ENCODE measurements at regions not wholly inside any gene's neighbourhood (a gene's known extent, or its start where the extent isn't known, plus 50 kb on each side); places are given as distances from the start of the nearest gene placed in this dataset.
A peak's percentile ranks its signal among the peaks of the same experiment; 100 is the strongest.

DNA sequence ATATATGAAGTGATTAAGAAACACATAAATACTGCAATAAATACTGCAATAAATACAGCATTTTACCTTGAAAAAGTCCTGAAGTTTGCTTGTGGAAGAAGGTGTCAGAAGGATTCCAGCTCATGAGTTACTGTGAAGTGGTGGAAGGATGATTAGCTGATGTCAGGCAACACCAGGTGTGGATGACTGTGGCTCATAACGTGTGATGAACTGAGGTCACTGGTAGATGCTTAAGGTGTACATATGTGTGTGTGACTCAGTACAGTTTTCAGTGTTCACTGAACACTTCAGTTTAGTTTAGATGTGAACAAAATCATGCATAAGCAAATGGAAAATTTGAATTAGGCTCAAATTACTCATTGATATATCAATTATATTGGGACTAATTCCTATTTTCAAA, 1045.0 kb downstream of the NTRK3 start:
- Histone ChIP-seq H3K9me3 (ENCODE audit: low read length) (no peaks in the 10 kb centered on the region), H3K27me3 (ENCODE audit: insufficient read depth, low read length, poor library complexity, severe bottlenecking) (no peaks in the 10 kb centered on the region), H3K27ac (ENCODE audit: low read depth, low read length) (no peak overlapping the region), H3K4me3 (ENCODE audit: low read length) (no peak overlapping the region), H3K4me1 (ENCODE audit: insufficient read depth, low read length) (no peaks in the 10 kb centered on the region), H3K36me3 (ENCODE audit: insufficient read depth, low read length) (no peaks in the 10 kb centered on the region)
- no peaks in the 10 kb centered on the region for H3K4me1 Mint-ChIP-seq
- H3K27ac Mint-ChIP-seq = no peak overlapping the region
- H3K9me3 Mint-ChIP-seq = peaks cover 0 to 4% (median 0%) of the 10 kb centered on the region in 5 donors
- DNase-seq = no peak
- H3K36me3 Mint-ChIP-seq = no peaks in the 10 kb centered on the region
- ChIA-PET POLR2A (no interaction called here), CTCF (no interaction called here)
- H3K4me3 Mint-ChIP-seq = no peak overlapping the region
- no peaks in the 10 kb centered on the region for H3K27me3 Mint-ChIP-seq

DNA sequence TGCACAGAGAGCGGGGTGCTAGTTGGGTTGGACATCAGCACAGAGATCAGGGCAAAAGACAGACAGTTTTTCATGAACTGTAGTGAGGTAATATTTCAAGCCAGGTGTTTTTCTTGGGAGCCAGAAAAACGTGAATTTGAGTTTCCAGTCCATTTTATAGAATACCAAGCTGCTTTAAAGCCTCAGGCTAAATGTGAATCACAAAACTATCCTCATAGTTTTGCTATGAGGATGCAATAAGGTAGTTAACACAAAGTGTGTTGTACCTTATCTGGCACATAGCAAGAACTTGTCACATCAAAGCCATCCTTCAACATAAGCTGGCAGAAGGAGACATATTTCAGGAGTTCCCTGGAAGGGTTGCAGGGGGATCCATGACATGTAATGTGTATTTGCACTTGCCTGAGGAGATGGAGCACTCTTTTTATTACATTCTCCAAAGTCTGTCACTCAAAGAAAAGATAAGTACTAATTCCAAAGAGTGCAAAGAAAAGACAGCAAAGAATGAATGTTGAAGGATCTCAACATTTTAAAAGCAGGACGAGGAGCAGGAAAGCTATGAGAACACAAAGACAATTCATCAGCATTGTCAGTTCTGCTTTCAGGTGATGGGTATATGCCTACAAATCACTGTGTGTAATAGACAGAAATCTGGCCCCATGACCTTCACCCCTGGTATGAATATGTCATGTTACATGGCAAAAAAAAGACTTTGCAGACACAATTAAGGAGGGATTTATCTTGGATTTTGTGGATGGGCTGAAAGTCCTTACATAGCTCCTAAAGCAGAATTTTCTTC, 1046.4 kb downstream of the NTRK3 start:
- H3K27ac ChIP-seq (ENCODE audit: low read depth, low read length) = no peak overlapping the region
- H3K27me3 Mint-ChIP-seq = no peaks in the 10 kb centered on the region
- H3K27ac Mint-ChIP-seq = peak overlapping the region in 1 of 8 donors; percentile 2
- peaks cover 0 to 4% (median 0%) of the 10 kb centered on the region in 5 donors for H3K9me3 Mint-ChIP-seq
- H3K4me3 Mint-ChIP-seq = no peak overlapping the region
- no peaks in the 10 kb centered on the region for H3K36me3 ChIP-seq (ENCODE audit: insufficient read depth, low read length)
- CTCF ChIA-PET = no interaction called here
- no peaks in the 10 kb centered on the region for H3K9me3 ChIP-seq (ENCODE audit: low read length)
- no peak for DNase-seq
- no peaks in the 10 kb centered on the region for H3K4me1 Mint-ChIP-seq
- H3K27me3 ChIP-seq (ENCODE audit: insufficient read depth, low read length, poor library complexity, severe bottlenecking) = no peaks in the 10 kb centered on the region
- no peaks in the 10 kb centered on the region for H3K36me3 Mint-ChIP-seq
- no peaks in the 10 kb centered on the region for H3K4me1 ChIP-seq (ENCODE audit: insufficient read depth, low read length)
- POLR2A ChIA-PET = no interaction called here
- H3K4me3 ChIP-seq (ENCODE audit: low read length) = no peak overlapping the region

DNA sequence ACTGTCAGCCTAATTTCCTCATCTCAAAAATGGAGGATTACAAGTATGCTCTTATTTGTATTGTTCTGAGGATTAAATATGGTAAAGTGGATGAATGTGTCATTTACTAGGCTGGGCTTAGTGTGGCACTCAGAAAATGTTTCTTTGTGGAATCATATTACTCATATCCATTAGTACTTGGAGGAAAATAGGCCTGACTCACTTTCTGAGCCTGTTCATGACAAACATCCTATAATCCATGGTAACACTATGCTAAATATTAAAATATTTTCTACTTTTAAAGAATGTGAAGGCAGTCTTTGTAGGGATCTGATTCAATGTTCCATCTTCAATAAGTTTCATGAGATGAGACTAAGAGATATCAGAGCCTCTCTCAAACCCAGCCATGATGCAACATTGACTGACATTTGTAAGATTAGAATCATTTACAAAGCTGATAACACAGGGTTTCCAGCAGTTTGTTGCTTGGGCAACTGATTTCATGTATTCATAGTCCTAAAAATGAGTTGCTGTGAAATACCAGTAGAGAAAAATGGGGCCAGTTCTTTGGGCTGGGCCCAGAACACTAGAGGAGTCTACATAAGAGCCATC, 1048.5 kb downstream of the NTRK3 start:
- Histone ChIP-seq H3K4me3 (ENCODE audit: low read length) (no peak overlapping the region), H3K36me3 (ENCODE audit: insufficient read depth, low read length) (no peaks in the 10 kb centered on the region), H3K9me3 (ENCODE audit: low read length) (no peaks in the 10 kb centered on the region), H3K4me1 (ENCODE audit: insufficient read depth, low read length) (no peaks in the 10 kb centered on the region), H3K27ac (ENCODE audit: low read depth, low read length) (no peak overlapping the region), H3K27me3 (ENCODE audit: insufficient read depth, low read length, poor library complexity, severe bottlenecking) (no peaks in the 10 kb centered on the region)
- H3K4me1 Mint-ChIP-seq = no peaks in the 10 kb centered on the region
- H3K27ac Mint-ChIP-seq = no peak overlapping the region
- no peak overlapping the region for H3K4me3 Mint-ChIP-seq
- peaks cover 0 to 5% (median 0%) of the 10 kb centered on the region in 5 donors for H3K9me3 Mint-ChIP-seq
- no peak for DNase-seq
- POLR2A ChIA-PET = no interaction called here
- CTCF ChIA-PET = no interaction called here
- peaks cover 0 to 2% of the 10 kb centered on the region in 2 donors for H3K27me3 Mint-ChIP-seq
- H3K36me3 Mint-ChIP-seq = no peaks in the 10 kb centered on the region

DNA sequence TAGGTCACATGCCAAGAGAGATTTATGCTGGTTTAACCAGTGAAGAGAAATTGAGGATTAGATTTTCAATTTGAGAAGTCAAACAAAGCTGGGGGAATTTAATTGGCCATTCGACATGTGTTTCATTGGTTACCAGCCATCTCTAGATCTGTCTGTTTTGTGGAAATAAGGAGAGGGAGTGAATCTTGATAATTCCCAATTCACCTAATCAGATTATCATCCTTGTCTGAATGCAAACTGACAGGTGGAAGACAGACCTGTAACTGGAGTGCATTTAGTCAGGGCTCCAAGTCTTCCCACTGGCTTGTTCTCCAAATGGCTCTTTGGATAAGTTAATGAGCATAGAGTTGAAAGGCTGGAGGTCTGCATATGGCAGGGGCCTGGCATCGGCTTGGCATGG, 1049.3 kb downstream of the NTRK3 start:
- ChIA-PET POLR2A (no interaction called here), CTCF (no interaction called here)
- Mint-ChIP-seq H3K27ac (no peak overlapping the region), H3K36me3 (no peaks in the 10 kb centered on the region), H3K4me3 (no peak overlapping the region), H3K9me3 (peaks cover 0 to 5% (median 0%) of the 10 kb centered on the region in 5 donors), H3K4me1 (no peaks in the 10 kb centered on the region), H3K27me3 (peaks cover 0 to 2% of the 10 kb centered on the region in 2 donors)
- Histone ChIP-seq H3K36me3 (ENCODE audit: insufficient read depth, low read length) (no peaks in the 10 kb centered on the region), H3K4me3 (ENCODE audit: low read length) (no peak overlapping the region), H3K4me1 (ENCODE audit: insufficient read depth, low read length) (no peaks in the 10 kb centered on the region), H3K27me3 (ENCODE audit: insufficient read depth, low read length, poor library complexity, severe bottlenecking) (no peaks in the 10 kb centered on the region), H3K9me3 (ENCODE audit: low read length) (no peaks in the 10 kb centered on the region), H3K27ac (ENCODE audit: low read depth, low read length) (no peak overlapping the region)
- DNase-seq = no peak

DNA sequence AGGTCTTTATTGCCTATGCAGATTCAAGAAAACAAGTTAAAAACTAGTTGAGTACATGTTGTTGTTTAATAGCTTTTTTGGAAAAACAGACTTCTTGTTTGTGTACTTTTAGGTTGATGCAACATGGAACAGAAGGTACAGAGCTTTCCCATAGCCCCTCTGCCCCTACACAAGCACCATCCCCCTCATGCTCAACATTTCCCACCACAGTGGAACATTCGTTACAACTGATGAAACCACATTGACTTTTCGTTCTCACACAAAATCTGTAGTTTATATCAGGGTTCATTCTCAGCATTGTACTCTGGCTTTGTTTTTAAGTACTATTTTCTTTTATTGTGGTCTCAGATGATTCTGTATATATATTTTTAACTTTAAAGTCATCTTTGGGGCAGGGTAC, 1054.6 kb downstream of the NTRK3 start:
- Histone ChIP-seq H3K27me3 (ENCODE audit: insufficient read depth, low read length, poor library complexity, severe bottlenecking) (no peaks in the 10 kb centered on the region), H3K27ac (ENCODE audit: low read depth, low read length) (no peak overlapping the region), H3K4me1 (ENCODE audit: insufficient read depth, low read length) (no peaks in the 10 kb centered on the region), H3K4me3 (ENCODE audit: low read length) (no peak overlapping the region), H3K36me3 (ENCODE audit: insufficient read depth, low read length) (no peaks in the 10 kb centered on the region), H3K9me3 (ENCODE audit: low read length) (no peaks in the 10 kb centered on the region)
- H3K27ac Mint-ChIP-seq = no peak overlapping the region
- no peaks in the 10 kb centered on the region for H3K36me3 Mint-ChIP-seq
- POLR2A ChIA-PET = no interaction called here
- CTCF ChIA-PET = no interaction called here
- no peak overlapping the region for H3K4me3 Mint-ChIP-seq
- no peaks in the 10 kb centered on the region for H3K4me1 Mint-ChIP-seq
- H3K9me3 Mint-ChIP-seq = peaks cover 0 to 3% (median 0%) of the 10 kb centered on the region in 5 donors
- H3K27me3 Mint-ChIP-seq = peaks cover 0 to 2% of the 10 kb centered on the region in 2 donors
- no peak for DNase-seq

DNA sequence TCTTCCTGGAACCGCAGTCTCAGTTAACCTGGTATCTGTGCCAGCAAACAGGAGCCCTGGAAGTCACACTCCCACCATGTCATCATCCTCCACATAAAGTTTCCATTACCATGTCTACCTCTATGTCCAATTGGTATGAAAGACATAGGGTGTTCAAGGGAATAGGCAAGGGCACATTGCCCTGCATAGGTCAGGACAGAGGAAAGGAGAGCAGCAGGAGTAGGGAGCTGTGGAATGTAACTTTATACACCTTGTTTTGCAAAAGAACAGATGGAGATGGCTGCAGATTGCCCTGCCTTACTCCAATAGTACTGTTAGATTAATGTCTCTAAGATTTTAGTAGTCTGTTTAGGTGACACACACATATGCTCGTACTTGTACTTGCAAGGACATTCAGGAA, 1056.4 kb downstream of the NTRK3 start:
- no peaks in the 10 kb centered on the region for H3K9me3 ChIP-seq (ENCODE audit: low read length)
- no peaks in the 10 kb centered on the region for H3K4me1 ChIP-seq (ENCODE audit: insufficient read depth, low read length)
- ChIA-PET CTCF (no interaction called here), POLR2A (no interaction called here)
- no peak overlapping the region for H3K27ac ChIP-seq (ENCODE audit: low read depth, low read length)
- no peaks in the 10 kb centered on the region for H3K27me3 ChIP-seq (ENCODE audit: insufficient read depth, low read length, poor library complexity, severe bottlenecking)
- DNase-seq = no peak
- Mint-ChIP-seq H3K27me3 (peaks cover 0 to 2% of the 10 kb centered on the region in 2 donors), H3K4me1 (no peaks in the 10 kb centered on the region), H3K9me3 (peaks cover 0 to 5% (median 0%) of the 10 kb centered on the region in 5 donors), H3K4me3 (no peak overlapping the region), H3K27ac (no peak overlapping the region), H3K36me3 (no peaks in the 10 kb centered on the region)
- no peaks in the 10 kb centered on the region for H3K36me3 ChIP-seq (ENCODE audit: insufficient read depth, low read length)
- H3K4me3 ChIP-seq (ENCODE audit: low read length) = no peak overlapping the region

DNA sequence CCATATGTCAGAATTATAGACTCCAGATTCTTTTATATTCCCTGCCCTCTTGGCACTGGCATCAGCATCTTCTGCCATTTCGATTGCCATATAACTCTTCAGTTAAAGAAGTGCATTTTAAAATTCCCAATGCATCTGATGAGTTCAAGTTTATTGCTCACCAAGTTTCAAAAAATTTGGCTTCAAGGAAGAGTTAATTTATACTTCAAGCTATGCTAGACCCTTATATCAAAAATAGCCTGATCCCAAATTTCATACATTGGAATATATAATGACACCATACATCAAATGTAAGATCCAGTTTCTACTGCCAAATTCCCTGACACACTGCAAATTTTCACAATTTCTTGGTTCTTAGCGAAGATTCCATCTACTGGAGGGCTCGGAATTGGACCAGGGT, 1058.6 kb downstream of the NTRK3 start:
- Mint-ChIP-seq H3K9me3 (peaks cover 0 to 7% (median 1%) of the 10 kb centered on the region in 5 donors), H3K4me1 (no peaks in the 10 kb centered on the region), H3K4me3 (no peak overlapping the region), H3K36me3 (no peaks in the 10 kb centered on the region), H3K27ac (no peak overlapping the region), H3K27me3 (no peaks in the 10 kb centered on the region)
- no peaks in the 10 kb centered on the region for H3K9me3 ChIP-seq (ENCODE audit: low read length)
- H3K27ac ChIP-seq (ENCODE audit: low read depth, low read length) = no peak overlapping the region
- H3K4me1 ChIP-seq (ENCODE audit: insufficient read depth, low read length) = no peaks in the 10 kb centered on the region
- no peaks in the 10 kb centered on the region for H3K27me3 ChIP-seq (ENCODE audit: insufficient read depth, low read length, poor library complexity, severe bottlenecking)
- no peak for DNase-seq
- POLR2A ChIA-PET = no interaction called here
- no peaks in the 10 kb centered on the region for H3K36me3 ChIP-seq (ENCODE audit: insufficient read depth, low read length)
- CTCF ChIA-PET = no interaction called here
- H3K4me3 ChIP-seq (ENCODE audit: low read length) = no peak overlapping the region

DNA sequence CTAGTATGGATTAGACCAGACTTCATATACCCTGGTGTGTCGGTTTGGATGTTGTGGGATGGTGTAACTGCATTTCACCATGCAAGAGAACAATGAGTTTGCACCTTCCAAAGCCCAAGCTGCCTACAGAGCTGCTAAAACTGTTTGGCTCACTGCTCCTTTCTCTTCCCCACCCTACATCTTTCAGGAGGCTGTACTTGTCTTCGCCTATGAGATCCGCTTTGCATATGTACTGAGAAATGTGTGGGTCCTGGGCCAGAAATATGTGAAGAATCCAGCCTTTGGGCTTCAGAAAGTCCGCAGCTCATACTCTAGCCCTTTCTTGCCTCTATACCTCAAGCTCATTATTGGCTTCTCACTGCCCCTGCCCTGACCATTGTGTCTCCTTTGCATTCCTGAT, 1060.0 kb downstream of the NTRK3 start:
- peaks cover 0 to 9% (median 1%) of the 10 kb centered on the region in 5 donors for H3K9me3 Mint-ChIP-seq
- CTCF ChIA-PET = no interaction called here
- no peaks in the 10 kb centered on the region for H3K27me3 Mint-ChIP-seq
- Histone ChIP-seq H3K4me1 (ENCODE audit: insufficient read depth, low read length) (no peaks in the 10 kb centered on the region), H3K9me3 (ENCODE audit: low read length) (no peaks in the 10 kb centered on the region), H3K27ac (ENCODE audit: low read depth, low read length) (no peak overlapping the region), H3K36me3 (ENCODE audit: insufficient read depth, low read length) (no peaks in the 10 kb centered on the region), H3K27me3 (ENCODE audit: insufficient read depth, low read length, poor library complexity, severe bottlenecking) (no peaks in the 10 kb centered on the region), H3K4me3 (ENCODE audit: low read length) (no peak overlapping the region)
- H3K36me3 Mint-ChIP-seq = no peaks in the 10 kb centered on the region
- POLR2A ChIA-PET = no interaction called here
- H3K27ac Mint-ChIP-seq = no peak overlapping the region
- no peaks in the 10 kb centered on the region for H3K4me1 Mint-ChIP-seq
- no peak for DNase-seq
- H3K4me3 Mint-ChIP-seq = no peak overlapping the region
